ENCODE measurements at regions not wholly inside any gene's neighbourhood (a gene's known extent, or its start where the extent isn't known, plus 50 kb on each side); places are given as distances from the start of the nearest gene placed in this dataset.

- H3K27me3 Mint-ChIP-seq (ENCODE audit: low read depth): no peaks in the 10 kb centered on the region
- TF ChIP-seq CTCF (IDR thresholded peaks at IDR 0.05): no peak
- peaks cover 7% of the 10 kb centered on the region for H3K4me1 Mint-ChIP-seq (ENCODE audit: low read depth)
- H3K27ac Mint-ChIP-seq (ENCODE audit: unreplicated experiment): no peak overlapping the region
- H3K9me3 Mint-ChIP-seq (ENCODE audit: low read depth): no peaks in the 10 kb centered on the region
- no peak overlapping the region for H3K4me3 Mint-ChIP-seq (ENCODE audit: unreplicated experiment)
- DNase-seq (ENCODE audit: low spot score): no peak
- H3K36me3 Mint-ChIP-seq (ENCODE audit: low read depth): no peaks in the 10 kb centered on the region
Observed at GRCh38 chr10:35749230-35749629, 107.1 kb upstream of the FZD8 start.

GRCh38 chr10:35745617-35746403, 103.7 kb upstream of the FZD8 start:
- H3K4me3 Mint-ChIP-seq (ENCODE audit: unreplicated experiment): no peak overlapping the region
- no peak for DNase-seq (ENCODE audit: low spot score)
- no peaks in the 10 kb centered on the region for H3K9me3 Mint-ChIP-seq (ENCODE audit: low read depth)
- TF ChIP-seq CTCF (IDR thresholded peaks at IDR 0.05): no peak
- no peaks in the 10 kb centered on the region for H3K36me3 Mint-ChIP-seq (ENCODE audit: low read depth)
- H3K27me3 Mint-ChIP-seq (ENCODE audit: low read depth): no peaks in the 10 kb centered on the region
- H3K27ac Mint-ChIP-seq (ENCODE audit: unreplicated experiment): no peak overlapping the region
- peaks cover 16% of the 10 kb centered on the region for H3K4me1 Mint-ChIP-seq (ENCODE audit: low read depth)

- TF ChIP-seq CTCF (IDR thresholded peaks at IDR 0.05): no peak
- Mint-ChIP-seq H3K27ac (ENCODE audit: unreplicated experiment) (no peak overlapping the region), H3K27me3 (ENCODE audit: low read depth) (no peaks in the 10 kb centered on the region), H3K9me3 (ENCODE audit: low read depth) (peaks cover 4% of the 10 kb centered on the region), H3K36me3 (ENCODE audit: low read depth) (no peaks in the 10 kb centered on the region), H3K4me1 (ENCODE audit: low read depth) (peaks cover 18% of the 10 kb centered on the region), H3K4me3 (ENCODE audit: unreplicated experiment) (no peak overlapping the region)
- no peak for DNase-seq (ENCODE audit: low spot score)
Observed at GRCh38 chr10:35743851-35744250, 101.8 kb upstream of the FZD8 start.

GRCh38 chr10:35743351-35743750, 101.3 kb upstream of the FZD8 start:
- no peaks in the 10 kb centered on the region for H3K27me3 Mint-ChIP-seq (ENCODE audit: low read depth)
- no peak for TF ChIP-seq CTCF (IDR thresholded peaks at IDR 0.05)
- no peaks in the 10 kb centered on the region for H3K36me3 Mint-ChIP-seq (ENCODE audit: low read depth)
- DNase-seq (ENCODE audit: low spot score): no peak
- H3K9me3 Mint-ChIP-seq (ENCODE audit: low read depth): peaks cover 5% of the 10 kb centered on the region
- no peak overlapping the region for H3K27ac Mint-ChIP-seq (ENCODE audit: unreplicated experiment)
- H3K4me3 Mint-ChIP-seq (ENCODE audit: unreplicated experiment): no peak overlapping the region
- peaks cover 18% of the 10 kb centered on the region for H3K4me1 Mint-ChIP-seq (ENCODE audit: low read depth)

GRCh38 chr10:35739998-35740397, 97.9 kb upstream of the FZD8 start:
- TF ChIP-seq CTCF (IDR thresholded peaks at IDR 0.05): no peak
- no peak overlapping the region for H3K4me3 Mint-ChIP-seq (ENCODE audit: unreplicated experiment)
- H3K9me3 Mint-ChIP-seq (ENCODE audit: low read depth): peaks cover 5% of the 10 kb centered on the region
- peaks cover 26% of the 10 kb centered on the region for H3K4me1 Mint-ChIP-seq (ENCODE audit: low read depth)
- DNase-seq (ENCODE audit: low spot score): no peak
- H3K36me3 Mint-ChIP-seq (ENCODE audit: low read depth): no peaks in the 10 kb centered on the region
- no peaks in the 10 kb centered on the region for H3K27me3 Mint-ChIP-seq (ENCODE audit: low read depth)
- no peak overlapping the region for H3K27ac Mint-ChIP-seq (ENCODE audit: unreplicated experiment)

Measured in chondrocyte (in vitro differentiated cells).